Stimulated activated CD4-positive, alpha-beta T cell treated with anti-CD3 and anti-CD28 coated beads, Interleukin-4, amount 100 ng/mL, for 24 hours (primary cell): ENCODE measurements at regions not wholly inside any gene's neighbourhood (a gene's known extent, or its start where the extent isn't known, plus 50 kb on each side); places are given as distances from the start of the nearest gene placed in this dataset.

Experiments
- DNase-seq: peaks from one replicate; pipeline ENCODE4 v3.0.0-alpha.2; 2020

DNA sequence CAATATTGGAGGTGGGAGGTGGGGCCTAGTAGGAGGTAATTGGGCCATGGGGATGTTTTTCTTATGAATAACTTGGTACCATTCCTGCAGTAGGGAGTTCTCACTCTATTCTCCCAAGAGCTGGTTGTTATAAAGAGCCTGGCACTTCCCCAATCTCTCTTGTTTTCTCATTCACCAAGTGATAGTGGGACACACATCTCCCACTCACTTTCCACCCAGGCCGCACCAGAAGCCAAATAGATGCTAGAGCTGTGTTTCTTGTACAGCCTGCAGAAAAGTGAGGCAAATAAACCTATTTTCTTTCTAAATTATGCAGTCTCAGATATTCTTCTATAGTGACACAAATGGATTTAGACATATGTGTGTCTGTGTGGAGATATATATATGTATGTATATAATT lies 117.6 kb downstream of the ANKRD50 start:
- no peak for DNase-seq

DNA sequence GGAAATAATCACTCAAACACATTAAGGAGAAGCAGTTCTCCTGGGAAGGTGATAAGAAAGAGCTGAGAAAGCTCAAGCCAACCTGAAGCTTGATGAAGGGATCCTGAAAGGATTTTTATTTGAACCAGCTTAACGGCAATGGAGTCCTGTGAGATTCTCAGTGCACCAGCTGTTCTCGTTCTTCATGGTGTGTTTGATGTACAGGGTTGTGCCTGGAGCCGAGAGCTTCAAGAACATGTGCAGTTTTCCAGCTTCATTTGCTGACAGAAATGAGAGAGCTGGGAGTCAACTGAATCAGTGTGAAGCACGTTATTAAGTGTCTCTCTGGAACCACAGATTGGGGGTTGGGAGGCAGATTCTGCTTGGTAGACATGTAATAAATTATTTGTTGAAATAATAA lies 115.7 kb downstream of the ANKRD50 start:
- DNase-seq = no peak

DNA sequence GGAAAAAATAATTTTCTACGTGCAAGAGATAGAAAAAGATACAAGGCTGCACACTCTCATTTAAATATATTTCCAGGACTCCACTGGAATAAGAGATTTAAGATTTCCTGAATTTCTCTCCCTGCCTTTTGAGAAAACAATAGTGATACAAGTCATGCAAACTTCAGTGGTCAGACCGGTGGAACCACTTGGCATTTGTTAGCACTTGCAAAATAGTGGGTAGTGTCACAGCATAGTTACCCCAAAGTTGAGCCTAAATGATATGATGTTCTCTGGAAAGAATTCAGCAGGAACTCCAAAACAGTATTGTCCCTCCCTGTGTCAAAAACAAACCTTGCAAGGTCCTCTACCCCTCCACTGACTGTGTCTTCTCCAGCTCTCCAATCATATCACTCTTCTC lies 102.3 kb downstream of the ANKRD50 start:
- DNase-seq = no peak
